DMS153 (cell line): ENCODE measurements at regions not wholly inside any gene's neighbourhood (a gene's known extent, or its start where the extent isn't known, plus 50 kb on each side); places are given as distances from the start of the nearest gene placed in this dataset.

Experiments used
- DNase-seq: peaks from one replicate; lab custom pipeline; 2025; lab: John Stamatoyannopoulos, UW

DNA sequence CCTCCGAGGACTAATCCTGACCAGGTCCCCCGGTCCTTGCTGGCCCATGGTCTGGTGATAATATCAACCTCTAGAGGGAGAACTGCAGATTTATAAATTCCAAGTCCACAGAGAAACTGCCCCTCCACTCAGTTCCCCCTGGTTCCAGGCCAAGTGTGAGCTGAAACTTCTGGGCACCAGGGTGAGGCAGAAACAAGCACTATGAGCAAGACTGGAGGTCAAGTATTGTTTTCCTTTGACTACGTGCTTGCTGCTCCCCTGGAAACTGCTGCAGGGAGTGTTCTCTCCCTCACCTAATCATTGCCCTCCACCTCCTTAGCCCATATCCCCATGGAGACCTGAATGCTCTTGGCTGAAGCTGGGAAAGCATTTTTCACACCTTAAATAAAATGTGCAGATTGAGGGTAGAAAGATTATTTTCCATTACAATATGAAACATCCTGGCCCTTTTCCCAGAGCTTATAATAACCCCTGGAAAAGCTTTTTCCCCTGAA, 135.2 kb downstream of the RDH14 start:
- DNase-seq, result no peak

- no peak for DNase-seq
Observed at GRCh38 chr2:18423636-18424035, 136.8 kb downstream of the RDH14 start.

DNA sequence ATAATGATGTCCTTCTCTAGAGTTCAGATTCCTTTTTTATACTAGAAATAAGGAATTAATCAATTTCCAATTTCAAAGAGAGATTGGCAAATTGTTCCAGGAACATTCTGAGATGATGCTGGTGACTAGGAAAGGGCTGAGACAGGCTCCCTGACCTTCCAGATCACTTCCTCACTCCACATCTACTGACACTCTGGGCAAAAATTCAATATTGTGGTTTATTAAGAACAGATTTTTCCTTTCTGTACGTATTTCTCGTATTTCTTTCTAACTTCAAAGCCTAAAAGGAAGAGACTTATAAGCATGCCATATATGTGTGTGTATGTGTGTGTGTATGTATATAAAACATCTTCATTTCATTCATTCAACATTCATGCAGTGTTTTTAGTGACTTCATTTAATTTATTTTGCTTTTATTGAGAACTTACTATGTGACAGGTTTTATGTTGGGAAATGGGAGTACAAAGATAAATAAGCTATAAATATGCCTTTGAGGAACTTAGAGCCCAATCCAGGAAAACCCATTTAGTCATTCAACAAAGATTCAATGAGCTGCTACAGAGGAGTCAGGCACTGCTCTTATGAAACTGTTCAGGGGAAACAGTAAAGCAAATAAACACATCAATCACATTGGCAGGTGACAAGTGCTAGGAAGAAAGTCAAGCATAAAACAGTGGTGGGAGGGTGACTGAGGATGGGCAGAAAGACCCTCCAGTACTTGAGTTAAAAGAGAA, 137.9 kb downstream of the RDH14 start:
- DNase-seq, result no peak

DNA sequence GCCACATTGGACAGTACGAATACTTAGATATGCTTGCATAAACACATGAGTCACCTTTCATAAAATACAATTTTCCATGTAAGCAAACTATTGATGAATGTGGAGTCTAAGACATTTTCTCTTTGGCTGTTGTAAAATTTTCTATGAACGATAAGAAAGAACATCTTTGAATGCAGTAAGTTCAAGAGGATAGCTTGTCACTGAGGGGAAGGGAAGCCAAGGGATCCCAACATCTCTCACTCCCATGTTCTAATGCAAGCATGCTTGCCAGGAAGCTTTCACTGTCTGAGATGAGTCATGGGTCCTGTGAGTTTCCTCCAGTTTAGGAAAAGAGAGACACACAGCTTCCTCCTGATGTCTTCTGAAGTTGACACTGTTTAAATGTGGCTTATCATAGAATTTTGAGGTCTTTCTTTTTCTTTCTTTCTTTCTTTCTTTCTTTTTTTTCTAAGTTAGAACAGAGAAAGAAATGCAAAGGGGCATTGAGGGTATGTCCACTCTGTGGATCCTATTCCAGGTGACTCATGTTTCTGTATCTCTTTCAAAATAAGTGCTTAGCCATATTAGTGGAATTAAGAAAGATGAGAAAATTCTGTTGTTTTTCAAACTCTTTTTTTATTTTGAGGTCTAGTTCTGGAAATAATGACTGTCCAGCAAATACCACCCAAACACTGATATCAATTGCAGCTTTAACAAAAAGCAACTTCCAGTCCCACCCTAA, 146.6 kb downstream of the RDH14 start:
- no peak for DNase-seq

DNA sequence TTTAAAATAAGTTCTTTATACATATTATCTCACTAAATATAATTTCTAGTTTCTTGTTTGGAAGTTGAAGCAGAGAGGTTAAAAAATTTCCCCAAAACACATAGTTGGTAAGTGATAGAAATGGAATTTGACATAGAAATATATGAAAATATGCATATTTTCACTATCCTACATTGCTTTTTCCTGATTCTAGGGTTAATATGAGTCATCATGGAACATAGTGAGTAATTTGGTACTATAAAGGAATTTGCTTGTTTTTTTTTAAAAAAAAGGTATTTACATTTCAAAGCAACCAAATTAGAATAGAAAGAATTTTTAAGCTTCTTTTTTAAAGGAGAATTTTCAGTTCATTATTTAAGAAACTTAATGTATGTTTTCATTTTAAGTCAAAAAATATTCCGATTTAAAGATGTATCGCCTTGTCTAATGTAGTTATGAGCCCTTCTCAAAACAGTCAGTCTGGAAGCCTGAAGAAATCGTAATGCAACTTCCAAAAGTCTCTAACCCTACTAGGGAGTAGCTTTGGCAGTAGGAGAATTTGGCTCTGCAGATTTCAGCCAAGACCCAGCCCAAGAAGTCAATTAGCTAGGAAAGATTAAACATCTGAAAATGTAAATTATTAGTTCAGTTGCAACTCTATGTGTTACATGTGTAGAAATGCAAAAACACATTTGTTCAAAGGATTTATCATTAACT, 147.3 kb downstream of the RDH14 start:
- DNase-seq, result no peak

DNA sequence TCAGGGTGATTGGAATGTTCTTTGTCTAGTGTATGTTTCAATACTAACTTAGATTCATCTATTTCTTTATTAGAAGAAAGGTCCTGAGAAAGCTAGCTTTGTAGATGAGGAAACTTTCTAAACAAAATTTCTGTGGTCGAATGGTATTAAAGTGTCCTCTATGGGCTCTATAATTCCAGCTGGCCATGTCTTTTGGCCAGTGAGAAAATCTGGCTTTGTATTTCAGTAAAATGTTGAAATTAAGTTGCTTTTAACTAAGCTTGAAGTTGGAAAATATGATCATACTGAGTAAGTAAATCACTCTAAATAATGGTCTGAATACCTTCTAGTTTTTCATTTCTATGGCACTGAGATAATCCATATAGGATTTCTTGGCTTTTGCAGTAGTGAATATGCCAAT, 148.8 kb downstream of the RDH14 start:
- DNase-seq, result no peak

GRCh38 chr2:18410543-18410942, 149.9 kb downstream of the RDH14 start:
- no peak for DNase-seq

- no peak for DNase-seq
Observed at GRCh38 chr2:18408638-18409037, 151.8 kb downstream of the RDH14 start.

DNA sequence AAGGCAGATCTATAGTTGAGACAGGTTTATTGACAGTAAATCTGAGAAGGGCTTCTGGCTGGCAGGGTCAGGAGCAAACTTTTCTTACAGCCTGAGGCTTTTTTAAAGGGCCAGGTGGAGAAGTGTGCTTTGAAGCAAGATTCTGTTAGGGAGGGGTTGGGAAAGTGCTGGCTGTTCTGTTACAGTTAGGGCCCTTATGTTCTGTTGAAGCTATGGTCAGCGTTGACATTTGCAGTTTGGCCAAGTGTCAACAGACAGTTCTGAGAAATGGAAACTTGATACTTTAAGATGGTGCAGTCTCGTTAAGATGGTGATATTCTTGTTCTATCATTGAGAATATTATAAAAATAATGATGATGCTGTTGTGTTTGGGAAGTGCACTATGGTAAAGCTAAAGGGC, 154.2 kb downstream of the RDH14 start:
- DNase-seq, result no peak

DNA sequence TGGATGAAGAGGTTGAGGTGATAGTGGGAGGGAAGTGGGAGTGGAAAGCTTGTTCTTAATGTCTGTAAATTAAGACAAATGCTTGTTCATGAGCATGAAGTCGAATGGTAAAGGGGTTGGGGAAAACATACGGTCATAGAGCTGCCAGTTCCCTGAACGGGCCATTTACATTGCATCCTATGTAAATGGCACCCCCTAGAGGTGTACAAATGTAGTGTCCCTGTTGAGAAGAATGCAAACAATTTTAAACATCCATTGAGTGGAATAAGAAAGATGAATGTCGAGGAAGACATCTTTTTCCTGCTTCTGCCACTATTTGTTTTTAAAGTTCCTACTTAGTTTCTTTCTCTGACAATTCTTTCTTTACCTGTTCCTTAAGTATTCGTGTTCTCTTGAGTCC, 155.7 kb downstream of the RDH14 start:
- no peak for DNase-seq

- no peak for DNase-seq
Observed at GRCh38 chr2:18403921-18404522, 156.4 kb downstream of the RDH14 start.

GRCh38 chr2:18402831-18403230, 157.6 kb downstream of the RDH14 start:
- no peak for DNase-seq

DNA sequence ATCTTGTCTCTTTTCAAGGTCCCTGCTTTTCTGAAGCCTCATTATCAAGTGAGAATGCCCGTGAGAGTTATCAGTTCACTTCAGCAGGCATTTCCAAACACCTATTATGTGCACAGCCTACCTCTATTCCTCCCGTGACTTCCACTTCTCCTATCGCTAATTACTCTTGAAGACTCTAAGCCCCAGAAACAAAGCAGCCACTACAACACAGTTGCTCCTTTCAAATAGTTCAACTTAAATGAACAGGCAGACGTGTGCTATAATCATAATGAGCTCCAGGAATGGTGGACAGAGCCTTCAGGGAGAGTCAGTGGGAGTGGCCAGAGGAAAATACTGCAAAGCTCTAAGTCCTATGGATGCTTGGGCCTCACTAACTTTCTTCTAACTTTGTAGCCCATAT, 159.0 kb downstream of the RDH14 start:
- no peak for DNase-seq

DNA sequence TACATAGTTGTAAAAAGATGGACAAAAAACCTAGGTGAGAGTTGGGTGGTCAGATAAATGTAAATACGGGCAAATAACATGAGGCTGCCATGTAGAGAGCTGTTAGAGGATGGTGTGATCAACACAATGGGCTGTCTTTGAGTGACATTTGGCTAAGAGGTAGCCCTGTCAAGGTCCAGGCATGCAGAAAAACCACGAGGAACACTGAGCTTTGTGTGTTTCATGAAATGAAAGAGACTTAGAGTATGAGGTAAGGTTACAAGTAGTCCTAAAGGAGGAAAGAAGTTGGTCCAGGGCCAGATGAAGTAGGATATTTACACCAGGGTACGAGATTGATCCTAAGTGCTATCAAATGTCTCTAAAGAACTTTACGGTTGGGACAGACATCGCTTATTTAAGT, 160.9 kb downstream of the RDH14 start:
- DNase-seq, result no peak

GRCh38 chr2:18398833-18399232, 161.6 kb downstream of the RDH14 start:
- DNase-seq, result no peak

DNA sequence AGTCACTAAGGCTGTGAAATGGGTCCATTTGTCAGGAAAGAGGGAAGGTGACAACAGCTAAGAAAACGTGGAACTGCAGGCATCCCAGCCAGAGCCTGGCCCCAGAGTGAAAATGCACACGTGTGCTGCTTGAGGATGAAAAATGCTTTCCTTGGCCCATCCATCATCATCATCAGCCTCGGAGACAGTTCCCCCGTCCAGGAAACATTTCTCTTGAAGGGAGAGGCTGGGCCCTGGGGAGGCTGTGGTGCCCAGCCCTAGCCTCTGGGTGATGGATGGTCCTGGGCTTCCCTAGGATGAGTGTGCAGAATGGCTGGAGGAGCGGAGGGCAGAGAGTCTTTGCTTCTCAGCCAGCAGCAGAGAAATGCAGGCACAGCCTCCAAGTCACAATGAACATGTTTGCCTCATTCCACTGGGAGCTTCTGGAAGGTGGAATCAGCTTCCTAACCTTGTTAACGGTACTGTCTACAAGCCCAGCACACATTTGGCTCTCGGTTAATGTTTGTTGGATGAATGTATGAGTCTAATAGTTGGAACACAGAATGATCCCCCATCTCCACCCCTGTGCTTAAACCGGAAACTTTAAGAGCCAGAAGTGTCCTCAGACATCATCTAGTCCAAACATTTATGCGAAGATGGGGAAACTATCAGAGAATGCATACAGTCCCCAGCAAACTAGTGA, 164.0 kb downstream of the RDH14 start:
- DNase-seq, result no peak

GRCh38 chr2:18395555-18395954, 164.9 kb downstream of the RDH14 start:
- no peak for DNase-seq

GRCh38 chr2:18387441-18388206, 172.8 kb downstream of the RDH14 start:
- peak; percentile 35 for DNase-seq

GRCh38 chr2:18384242-18384641, 176.2 kb downstream of the RDH14 start:
- DNase-seq, result no peak

- DNase-seq, result no peak
Observed at GRCh38 chr2:18381386-18381785, 179.1 kb downstream of the RDH14 start.

DNA sequence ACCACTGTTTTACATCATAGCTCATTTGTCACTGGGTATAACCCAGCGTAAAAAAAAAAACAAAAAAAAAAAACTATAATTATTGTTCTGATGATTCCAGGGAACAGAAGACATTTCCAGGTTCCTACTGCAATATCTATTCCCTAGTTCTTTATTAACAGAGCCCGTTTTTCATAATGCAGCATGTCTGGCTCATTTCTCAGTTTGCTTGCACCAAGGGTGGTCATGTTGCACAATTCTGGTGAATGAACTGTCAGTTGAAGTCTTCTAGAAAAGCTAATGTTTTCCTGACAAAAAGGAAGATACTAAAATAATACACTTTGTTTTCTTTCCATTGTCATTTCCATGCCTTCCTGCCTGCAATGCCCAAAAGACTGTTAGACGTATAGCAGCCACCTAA, 180.1 kb downstream of the RDH14 start:
- no peak for DNase-seq
